HG03039 (cell line): ENCODE measurements at regions not wholly inside any gene's neighbourhood (a gene's known extent, or its start where the extent isn't known, plus 50 kb on each side); places are given as distances from the start of the nearest gene placed in this dataset.
"Not testable (repeated sequence)": the region's sequence is repeated elsewhere in the genome, so short reads cannot be mapped to it uniquely, and the experiment has no call there.

Experiments
- ATAC-seq: cut with Tn5 transposase; IDR thresholded peaks from one replicate; pipeline ENCODE4 v1.9.1; 2021; ENCODE audit warnings: mild to moderate bottlenecking, moderate library complexity; ENCODE audit not compliant: unreplicated experiment

GRCh38 chr20:26134606-26135005, 438.0 kb upstream of the ZNF337 start:
- ATAC-seq, result no peak

- not testable (repeated sequence) for ATAC-seq
Measured at GRCh38 chr20:26133794-26134193, 437.1 kb upstream of the ZNF337 start.

DNA sequence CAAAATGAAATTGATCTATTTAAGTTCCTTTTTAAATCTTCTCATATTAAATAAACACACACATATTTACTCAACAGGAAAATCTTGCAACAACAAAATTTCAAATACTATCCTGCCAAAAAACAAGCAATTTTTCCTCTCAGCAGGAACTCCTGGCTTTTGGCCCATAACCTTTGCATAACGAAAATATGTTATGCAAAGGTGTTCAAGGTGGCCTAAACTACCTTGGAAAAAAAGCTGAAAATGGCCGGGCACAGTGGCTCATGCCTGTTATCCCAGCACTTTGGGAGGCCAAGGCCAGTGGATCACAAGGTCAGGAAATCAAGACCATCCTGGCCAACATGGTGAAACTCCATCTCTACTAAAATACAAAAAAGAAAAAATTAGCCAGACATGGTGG, 424.3 kb upstream of the ZNF337 start:
- ATAC-seq, result not testable (repeated sequence)

- not testable (repeated sequence) for ATAC-seq
Measured at GRCh38 chr20:26094498-26094897, 397.8 kb upstream of the ZNF337 start.

DNA sequence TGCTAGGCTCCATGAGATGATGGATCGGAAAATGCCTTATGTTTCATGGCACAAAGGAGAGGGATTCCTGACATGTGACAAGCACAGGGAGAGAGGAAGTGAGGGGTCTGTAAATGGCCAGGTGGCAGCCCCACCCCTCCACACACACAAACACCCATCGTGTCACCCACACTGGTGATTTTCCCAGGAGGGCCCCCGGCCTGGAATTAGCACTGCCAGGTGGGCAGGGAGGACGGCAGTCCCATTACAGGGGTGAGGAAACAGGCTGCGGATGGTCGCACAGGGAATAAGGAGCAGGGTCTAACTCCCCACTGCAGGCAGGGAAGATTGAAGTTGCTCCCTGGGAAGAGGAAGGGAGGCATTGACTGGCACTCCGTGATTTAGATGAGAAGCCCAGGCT, 395.3 kb upstream of the ZNF337 start:
- ATAC-seq, result not testable (repeated sequence)

GRCh38 chr20:26086195-26086594, 389.5 kb upstream of the ZNF337 start:
- ATAC-seq, result not testable (repeated sequence)

- not testable (repeated sequence) for ATAC-seq
Measured at GRCh38 chr20:26073972-26074371, 377.3 kb upstream of the ZNF337 start.

DNA sequence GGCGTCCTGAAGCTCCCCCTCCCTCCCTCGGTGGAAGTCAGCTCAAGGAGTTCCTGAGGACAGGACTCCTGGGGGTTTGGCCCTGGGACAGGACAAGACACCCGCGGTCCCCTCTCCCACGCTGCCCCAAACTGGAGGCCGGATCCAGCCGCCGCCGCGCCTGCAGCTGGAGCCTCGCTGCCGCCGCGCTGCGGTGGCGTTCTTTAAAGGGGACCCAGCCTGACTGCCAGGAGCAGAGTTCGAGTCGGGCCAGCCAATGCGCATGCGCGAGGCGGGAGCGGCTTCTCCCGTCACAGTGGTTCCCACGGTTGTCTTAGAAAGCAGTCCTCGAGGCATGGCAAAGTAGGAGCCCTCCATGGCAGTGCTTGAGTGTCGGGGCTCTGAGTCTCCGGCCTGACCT, 362.7 kb upstream of the ZNF337 start:
- not testable (repeated sequence) for ATAC-seq

DNA sequence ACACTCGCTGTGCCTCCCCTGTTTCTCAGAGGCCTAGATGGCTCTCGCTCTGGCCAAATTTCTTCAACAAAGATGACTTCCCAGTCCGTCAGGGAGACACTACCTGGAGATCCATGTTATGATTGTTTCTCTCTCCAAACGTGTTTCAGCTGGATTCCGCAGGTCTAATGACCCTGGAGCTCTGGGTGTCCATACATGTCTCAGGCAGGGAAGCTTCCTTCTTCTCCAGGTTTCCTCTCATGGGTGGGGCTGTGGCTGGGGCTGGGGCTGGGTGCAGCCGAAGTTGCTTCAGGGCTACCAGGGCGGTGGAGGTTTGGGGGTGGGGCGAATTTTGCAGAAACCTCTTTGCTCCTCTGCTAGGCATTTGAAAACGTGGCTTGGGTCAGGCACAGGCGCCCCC, 361.8 kb upstream of the ZNF337 start:
- ATAC-seq, result not testable (repeated sequence)

- ATAC-seq, result not testable (repeated sequence)
Measured at GRCh38 chr20:26057135-26057752, 360.6 kb upstream of the ZNF337 start.

DNA sequence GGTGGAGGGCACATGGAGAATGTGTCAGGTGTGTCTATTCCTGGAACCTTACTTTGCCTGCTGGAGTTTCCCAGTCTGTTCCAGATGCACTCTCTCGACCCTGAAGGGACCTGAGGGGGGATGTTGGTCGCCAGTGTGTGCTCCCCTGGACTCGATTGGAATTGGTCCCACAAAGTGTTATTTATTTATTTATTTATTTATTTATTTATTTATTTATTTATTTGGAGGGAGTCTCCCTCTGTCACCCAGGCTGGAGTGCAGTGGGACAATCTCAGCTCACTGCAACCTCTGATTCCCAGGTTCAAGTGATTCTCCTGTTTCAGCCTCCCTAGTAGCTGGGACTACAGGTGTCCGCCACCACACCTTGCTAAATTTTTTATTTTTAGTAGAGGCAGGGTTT, 329.1 kb upstream of the ZNF337 start:
- ATAC-seq, result not testable (repeated sequence)

DNA sequence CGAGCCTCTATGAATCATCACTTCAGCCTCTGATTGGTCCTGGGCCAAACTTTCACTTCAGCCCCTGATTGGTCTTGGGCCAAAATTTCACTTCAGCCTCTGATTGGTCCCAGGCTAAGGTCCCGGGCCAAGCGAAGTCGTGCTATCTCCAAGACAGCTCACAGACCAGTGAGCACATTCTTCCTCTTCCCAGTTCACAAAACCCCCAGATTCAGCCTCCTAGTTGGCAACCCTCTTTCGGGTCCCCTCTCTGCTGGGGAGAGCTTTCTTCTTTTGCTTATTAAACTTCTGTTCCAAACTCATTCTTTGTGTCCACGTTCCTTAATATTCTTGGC, 314.3 kb upstream of the ZNF337 start:
- ATAC-seq, result not testable (repeated sequence)

DNA sequence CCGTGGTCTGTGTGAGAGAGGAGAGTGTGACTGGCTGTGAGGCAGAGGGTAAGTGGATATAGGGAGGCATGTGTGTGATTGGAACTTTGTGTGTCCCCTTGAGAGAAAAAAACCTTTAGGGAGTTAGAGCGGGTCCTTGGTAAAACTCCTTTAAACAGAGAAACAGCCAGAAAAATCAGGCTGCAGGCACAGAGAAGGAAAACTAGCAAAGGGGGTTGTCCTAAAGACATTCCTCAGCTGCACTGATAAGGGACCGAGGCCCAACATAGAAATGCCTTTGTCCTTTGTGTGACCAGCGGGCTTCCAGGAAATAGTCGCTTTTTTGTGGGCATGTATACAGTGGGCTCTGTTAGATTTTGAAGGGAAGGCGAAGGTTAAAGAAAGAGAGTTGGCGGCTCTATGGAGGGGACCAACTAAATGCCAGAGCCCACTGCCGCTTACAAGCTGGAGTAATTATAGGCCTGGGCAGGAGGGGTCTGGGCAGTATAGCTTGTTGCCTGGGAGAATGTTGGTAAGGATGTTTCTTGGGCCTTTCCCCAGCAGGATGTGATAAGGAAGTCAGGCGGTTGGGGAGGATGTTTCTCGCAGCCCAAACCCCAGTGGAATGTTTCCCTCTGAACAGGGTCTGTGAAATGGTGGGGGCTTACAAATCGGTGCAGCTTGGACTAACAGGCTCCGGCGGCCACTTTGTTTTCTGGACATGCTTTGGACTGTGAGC, 313.7 kb upstream of the ZNF337 start:
- ATAC-seq, result not testable (repeated sequence)

GRCh38 chr20:26009402-26010223, 313.0 kb upstream of the ZNF337 start:
- not testable (repeated sequence) for ATAC-seq

- ATAC-seq, result not testable (repeated sequence)
Measured at GRCh38 chr20:26008026-26008425, 311.4 kb upstream of the ZNF337 start.

DNA sequence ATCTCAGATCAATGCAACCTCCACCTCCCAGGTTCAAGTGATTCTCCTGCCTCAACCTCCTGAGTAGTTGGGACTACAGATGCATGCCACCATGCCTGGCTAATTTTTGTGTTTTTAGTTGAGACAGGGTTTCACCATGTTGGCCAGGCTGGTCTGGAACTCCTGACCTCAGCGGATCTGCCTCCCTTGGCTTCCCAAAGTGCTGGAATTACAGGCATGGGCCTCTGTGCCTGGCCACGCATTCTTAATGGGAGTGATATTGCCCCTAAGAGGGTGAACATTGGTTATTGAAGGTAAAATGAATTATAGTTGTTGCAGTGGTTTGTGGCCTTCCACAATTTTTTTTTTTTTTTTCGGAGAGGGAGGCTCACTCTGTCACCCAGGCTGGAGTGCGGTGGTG, 309.5 kb upstream of the ZNF337 start:
- not testable (repeated sequence) for ATAC-seq

DNA sequence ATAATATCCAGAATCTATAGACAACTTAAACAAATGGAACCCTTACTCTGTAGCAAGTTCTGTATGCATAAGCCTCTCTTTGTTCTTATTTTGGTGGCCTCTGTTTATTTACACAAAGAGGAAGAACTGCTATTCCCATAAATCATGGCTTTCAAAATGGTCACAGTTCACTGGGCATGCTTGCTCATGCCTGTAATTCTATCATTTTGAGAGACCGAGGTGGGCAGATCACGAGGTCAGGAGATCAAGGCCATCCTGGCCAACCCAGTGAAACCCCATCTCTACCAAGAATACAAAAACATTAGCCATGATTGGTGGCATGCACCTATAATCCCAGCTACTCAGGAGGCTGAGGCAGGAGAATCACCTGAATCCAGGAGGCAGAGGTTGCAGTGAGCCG, 307.3 kb upstream of the ZNF337 start:
- ATAC-seq, result not testable (repeated sequence)

GRCh38 chr20:25997367-25998038, 300.9 kb upstream of the ZNF337 start:
- ATAC-seq, result not testable (repeated sequence)

- ATAC-seq, result no peak
Measured at GRCh38 chr20:25992146-25992545, 295.5 kb upstream of the ZNF337 start.

DNA sequence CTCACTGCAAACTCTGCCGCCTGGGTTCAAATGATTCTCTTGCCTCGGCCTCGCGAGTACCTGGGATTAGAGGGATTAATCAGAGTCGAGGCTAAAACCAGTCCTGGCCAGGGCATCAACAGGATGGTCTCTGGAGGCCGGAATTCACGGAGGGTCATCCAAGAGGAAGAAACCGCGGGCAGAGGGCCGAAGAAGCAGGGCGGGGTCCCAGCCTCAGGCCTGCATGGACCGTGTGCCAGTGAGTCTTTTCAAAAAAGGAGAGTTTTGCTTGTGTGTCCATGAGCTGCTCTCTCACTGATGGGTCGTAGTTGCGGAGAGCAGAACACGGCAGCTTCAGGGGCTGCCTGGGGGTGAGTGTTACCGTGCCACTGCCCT, 295.1 kb upstream of the ZNF337 start:
- ATAC-seq, result no peak

- ATAC-seq, result no peak
Measured at GRCh38 chr20:25991051-25991755, 294.6 kb upstream of the ZNF337 start.
